ENCODE measurements at regions not wholly inside any gene's neighbourhood (a gene's known extent, or its start where the extent isn't known, plus 50 kb on each side); places are given as distances from the start of the nearest gene placed in this dataset.

- TF ChIP-seq CTCF (IDR thresholded peaks at IDR 0.05): no peak
- no peak for TF ChIP-seq POLR2AphosphoS5 (IDR thresholded peaks at IDR 0.05)
- TF ChIP-seq EP300 (IDR thresholded peaks at IDR 0.05): no peak
- no peak for TF ChIP-seq POLR2A (IDR thresholded peaks at IDR 0.05)
Measured at GRCh38 chr3:34948517-34948916, 690.8 kb upstream of the ARPP21 start.

Measured in sigmoid colon (tissue), 4 donors.